Fibroblast of lung (primary cell): ENCODE measurements at regions not wholly inside any gene's neighbourhood (a gene's known extent, or its start where the extent isn't known, plus 50 kb on each side); places are given as distances from the start of the nearest gene placed in this dataset.

Experiments
- EZH2 ChIP-seq: IDR thresholded peaks from 2 replicates; pipeline ENCODE4 v1.5.1; 2012; ENCODE audit warnings: low read length, control low read depth, mild to moderate bottlenecking; ENCODE audit errors: missing control alignments
- TF ChIP-seq, protein P1 (sequence below), 2 donors: IDR thresholded peaks in 1 of 2; conservative IDR thresholded peaks in 1 of 2; 1 replicate in 1 of 2; 2 replicates in 1 of 2; pipeline ENCODE4 v1.5.1; 2011 to 2012; ENCODE audit warnings: low read length in 2 of 2, control low read depth in 1 of 2, inconsistent platforms in 1 of 2, low read depth in 1 of 2, mild to moderate bottlenecking in 1 of 2

DNA sequence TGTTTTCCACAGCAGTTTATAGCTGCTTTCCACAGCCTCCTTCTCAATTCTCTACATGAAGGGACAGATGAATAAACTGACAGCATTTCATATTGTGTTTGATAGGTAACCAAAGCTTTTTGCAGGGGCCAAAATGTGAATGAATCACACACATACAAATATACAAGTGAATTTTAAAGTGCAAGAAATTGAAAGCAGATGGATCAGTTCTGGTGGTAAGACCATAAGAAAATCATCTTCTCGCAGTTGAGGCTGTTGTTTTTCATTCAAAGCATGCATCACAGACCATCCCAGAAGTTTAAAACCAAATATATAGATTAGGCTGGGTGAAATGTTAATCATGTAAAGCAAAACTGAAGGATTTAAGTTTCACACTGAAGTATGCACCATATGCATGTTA, 1569.4 kb downstream of the PCDH9 start:
- TF ChIP-seq, protein P1, sequence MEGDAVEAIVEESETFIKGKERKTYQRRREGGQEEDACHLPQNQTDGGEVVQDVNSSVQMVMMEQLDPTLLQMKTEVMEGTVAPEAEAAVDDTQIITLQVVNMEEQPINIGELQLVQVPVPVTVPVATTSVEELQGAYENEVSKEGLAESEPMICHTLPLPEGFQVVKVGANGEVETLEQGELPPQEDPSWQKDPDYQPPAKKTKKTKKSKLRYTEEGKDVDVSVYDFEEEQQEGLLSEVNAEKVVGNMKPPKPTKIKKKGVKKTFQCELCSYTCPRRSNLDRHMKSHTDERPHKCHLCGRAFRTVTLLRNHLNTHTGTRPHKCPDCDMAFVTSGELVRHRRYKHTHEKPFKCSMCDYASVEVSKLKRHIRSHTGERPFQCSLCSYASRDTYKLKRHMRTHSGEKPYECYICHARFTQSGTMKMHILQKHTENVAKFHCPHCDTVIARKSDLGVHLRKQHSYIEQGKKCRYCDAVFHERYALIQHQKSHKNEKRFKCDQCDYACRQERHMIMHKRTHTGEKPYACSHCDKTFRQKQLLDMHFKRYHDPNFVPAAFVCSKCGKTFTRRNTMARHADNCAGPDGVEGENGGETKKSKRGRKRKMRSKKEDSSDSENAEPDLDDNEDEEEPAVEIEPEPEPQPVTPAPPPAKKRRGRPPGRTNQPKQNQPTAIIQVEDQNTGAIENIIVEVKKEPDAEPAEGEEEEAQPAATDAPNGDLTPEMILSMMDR (conservative IDR thresholded peaks at IDR 0.05 in 1 of 2, IDR thresholded peaks at IDR 0.05 in 1 of 2; ENCODE audit: low read depth in 1 of 2, low read length in 2 of 2), result no peak
- TF ChIP-seq EZH2, result no peak
